Liver (tissue), 8 donors: ENCODE measurements at regions not wholly inside any gene's neighbourhood (a gene's known extent, or its start where the extent isn't known, plus 50 kb on each side); places are given as distances from the start of the nearest gene placed in this dataset.

Experiments used
- DNase-seq: peaks from one replicate; pipeline ENCODE4 v3.0.0-alpha.2; 2017; ENCODE audit warnings: low spot score
- H3K27ac ChIP-seq, 2 donors: one replicate each; pipeline ENCODE4 v1.7.0; 2013; ENCODE audit warnings: inconsistent platforms in 2 of 2, low read length in 2 of 2, control low read depth in 1 of 2, low read depth in 1 of 2, mild to moderate bottlenecking in 1 of 2
- H3K27me3 ChIP-seq, 4 donors: one replicate each; pipeline versions ENCODE4 v1.6.1 to v1.7.0; 2013; ENCODE audit warnings: low read length in 3 of 4, inconsistent platforms in 1 of 4, mild to moderate bottlenecking in 1 of 4, moderate library complexity in 1 of 4; ENCODE audit not compliant: control insufficient read depth in 4 of 4, insufficient read depth in 4 of 4
- H3K36me3 ChIP-seq, 4 donors: one replicate each; pipeline versions ENCODE4 v1.6.1 to v1.7.0; 2013; ENCODE audit warnings: low read length in 3 of 4, mild to moderate bottlenecking in 3 of 4, low read depth in 1 of 4, moderate library complexity in 1 of 4; ENCODE audit not compliant: control insufficient read depth in 4 of 4, insufficient read depth in 3 of 4
- H3K4me1 ChIP-seq, 4 donors: one replicate each; pipeline versions ENCODE4 v1.6.1 to v1.7.0; 2013; ENCODE audit warnings: low read length in 3 of 4, mild to moderate bottlenecking in 3 of 4, moderate library complexity in 1 of 4; ENCODE audit not compliant: control insufficient read depth in 4 of 4, insufficient read depth in 4 of 4
- H3K4me3 ChIP-seq, 3 donors: one replicate each; pipeline versions ENCODE4 v1.6.1 to v1.7.0; 2013; ENCODE audit warnings: low read length in 3 of 3, control low read depth in 1 of 3, low read depth in 1 of 3, mild to moderate bottlenecking in 1 of 3
- H3K9ac ChIP-seq, 2 donors: one replicate each; pipeline ENCODE4 v1.7.0; 2013; ENCODE audit warnings: low read length in 2 of 2, mild to moderate bottlenecking in 2 of 2, moderate library complexity in 2 of 2, control low read depth in 1 of 2, low read depth in 1 of 2
- H3K9me3 ChIP-seq, 4 donors: one replicate each; pipeline versions ENCODE4 v1.6.1 to v1.7.0; 2013; ENCODE audit warnings: low read length in 3 of 4; ENCODE audit not compliant: control insufficient read depth in 4 of 4
- ATF3 ChIP-seq: IDR thresholded peaks from 2 replicates; pipeline ENCODE4 v1.6.1; 2016; ENCODE audit warnings: antibody characterized with exemption
- CTCF ChIP-seq: fragments of 150-350 bp; IDR thresholded peaks from 2 replicates; pipeline ENCODE4 v1.5.1; 2017; ENCODE audit warnings: improper control_type of control experiment, low read depth, low read length; ENCODE audit not compliant: missing input control
- EGR1 ChIP-seq, 2 donors: IDR thresholded peaks; 2 replicates each; pipeline ENCODE4 v1.6.1; 2016 to 2018; ENCODE audit warnings: antibody characterized with exemption in 2 of 2, low read depth in 2 of 2
- FOXA1 ChIP-seq: IDR thresholded peaks from 2 replicates; pipeline ENCODE4 v1.6.1; 2016; ENCODE audit warnings: antibody characterized with exemption
- FOXA2 ChIP-seq: IDR thresholded peaks from 2 replicates; pipeline ENCODE4 v1.6.1; 2016; ENCODE audit warnings: antibody characterized with exemption
- GABPA ChIP-seq, 2 donors: IDR thresholded peaks in 1 of 2; conservative IDR thresholded peaks in 1 of 2; 2 replicates each; pipeline ENCODE4 v1.6.1; 2016; ENCODE audit warnings: antibody characterized with exemption in 2 of 2, mild to moderate bottlenecking in 1 of 2, moderate library complexity in 1 of 2
- HNF4A ChIP-seq, 2 donors: conservative IDR thresholded peaks; 2 replicates each; pipeline ENCODE4 v1.6.1; 2016; ENCODE audit warnings: antibody characterized with exemption in 2 of 2, mild to moderate bottlenecking in 2 of 2
- HNF4G ChIP-seq: IDR thresholded peaks from 2 replicates; pipeline ENCODE4 v1.6.1; 2016; ENCODE audit warnings: antibody characterized with exemption
- JUND ChIP-seq, 2 donors: IDR thresholded peaks; 2 replicates each; pipeline ENCODE4 v1.6.1; 2016; ENCODE audit warnings: antibody characterized with exemption in 2 of 2
- NR2F2 ChIP-seq: IDR thresholded peaks from 2 replicates; pipeline ENCODE4 v1.6.1; 2016; ENCODE audit warnings: antibody characterized with exemption
- RAD21 ChIP-seq, 2 donors: IDR thresholded peaks; 2 replicates each; pipeline ENCODE4 v1.6.1; 2016; ENCODE audit warnings: antibody characterized with exemption in 2 of 2, mild to moderate bottlenecking in 2 of 2
- RXRA ChIP-seq, 2 donors: IDR thresholded peaks; 2 replicates each; pipeline ENCODE4 v1.6.1; 2017 to 2018; ENCODE audit warnings: antibody characterized with exemption in 2 of 2, mild to moderate bottlenecking in 1 of 2
- SP1 ChIP-seq: IDR thresholded peaks from 2 replicates; pipeline ENCODE4 v1.6.1; 2018; ENCODE audit warnings: antibody characterized with exemption, mild to moderate bottlenecking
- TAF1 ChIP-seq: conservative IDR thresholded peaks from 2 replicates; pipeline ENCODE4 v1.6.1; 2016; ENCODE audit warnings: antibody characterized with exemption, mild to moderate bottlenecking
- YY1 ChIP-seq: IDR thresholded peaks from 2 replicates; pipeline ENCODE4 v1.6.1; 2016; ENCODE audit warnings: antibody characterized with exemption, mild to moderate bottlenecking
- WGBS: extraction: QIAGEN DNeasy Blood & Tissue Kit; methylation state at CpG from one replicate; pipeline ENCODE4 v1.1.7; 2013; 5-methylcytosine and 5-hydroxymethylcytosine counted together
- TF ChIP-seq, protein P1 (sequence below): IDR thresholded peaks from 2 replicates; pipeline ENCODE4 v1.6.1; 2016; ENCODE audit warnings: antibody characterized with exemption
- TF ChIP-seq, protein P2 (sequence below): IDR thresholded peaks from 2 replicates; pipeline ENCODE4 v1.6.1; 2016; ENCODE audit warnings: antibody characterized with exemption, mild to moderate bottlenecking
- donor health status: healthy.
- donor health status: healthy.
- donor health status: healthy.
- donor health status: healthy.
- donor health status: healthy.

DNA sequence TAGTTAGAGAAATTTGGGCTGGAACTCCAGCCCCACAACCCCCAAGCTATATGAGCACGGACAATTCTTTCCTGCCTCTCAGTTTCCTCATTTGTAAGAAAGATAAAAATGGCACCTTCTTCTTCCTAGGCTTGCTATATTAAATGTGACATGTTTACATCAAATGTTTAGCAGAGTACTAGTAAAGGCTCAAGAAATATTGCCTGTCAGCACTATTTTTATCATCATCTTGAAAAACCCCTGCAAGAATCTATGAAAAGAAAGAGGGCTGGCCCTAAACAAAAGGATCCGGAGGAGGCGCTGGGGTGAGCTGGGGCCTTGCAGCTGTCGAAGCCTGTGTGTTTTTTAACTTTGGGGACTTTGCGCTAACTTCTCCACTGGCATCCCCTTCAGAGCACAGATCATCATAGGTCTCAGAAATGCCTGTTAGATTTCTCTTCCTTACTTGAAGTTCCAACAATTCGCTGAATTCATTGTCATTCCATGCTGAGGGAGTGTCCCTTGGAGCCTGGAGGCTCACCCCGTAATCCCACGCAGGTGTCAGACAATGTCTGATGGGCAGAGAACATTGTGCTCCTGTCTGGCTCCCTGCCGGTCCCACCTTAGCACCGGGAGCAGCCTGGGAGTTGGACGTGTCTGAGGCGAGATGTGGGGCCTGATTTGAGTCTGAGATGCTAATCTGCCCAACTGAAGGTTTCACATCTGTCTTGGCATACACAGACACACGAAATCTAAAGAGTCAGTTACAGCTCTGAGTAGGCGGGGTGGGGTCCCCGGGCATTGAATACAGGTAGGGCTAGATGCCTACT, 206.8 kb downstream of the NUAK1 start:
- H3K36me3 ChIP-seq, result no peaks in the 10 kb centered on the region
- no peak for DNase-seq
- WGBS, result 91% methylated on average over 15 of the region's 15 CpGs
- no peak overlapping the region for H3K4me3 ChIP-seq
- no peaks in the 10 kb centered on the region for H3K27me3 ChIP-seq
- H3K9ac ChIP-seq, result no peak overlapping the region
- H3K4me1 ChIP-seq, result no peaks in the 10 kb centered on the region
- H3K27ac ChIP-seq, result no peak overlapping the region
- no peak for TF ChIP-seq FOXA2
- no peak for TF ChIP-seq RAD21 (IDR thresholded peaks at IDR 0.05)
- TF ChIP-seq HNF4A (conservative IDR thresholded peaks at IDR 0.05), result no peak
- TF ChIP-seq, protein P1, sequence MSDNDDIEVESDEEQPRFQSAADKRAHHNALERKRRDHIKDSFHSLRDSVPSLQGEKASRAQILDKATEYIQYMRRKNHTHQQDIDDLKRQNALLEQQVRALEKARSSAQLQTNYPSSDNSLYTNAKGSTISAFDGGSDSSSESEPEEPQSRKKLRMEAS, result no peak
- TF ChIP-seq YY1, result no peak
- no peak for TF ChIP-seq FOXA1
- no peaks in the 10 kb centered on the region for H3K9me3 ChIP-seq

- H3K27ac ChIP-seq, result no peak overlapping the region
- no peak for DNase-seq
- H3K4me3 ChIP-seq, result no peak overlapping the region
- H3K36me3 ChIP-seq, result no peaks in the 10 kb centered on the region
- H3K4me1 ChIP-seq, result no peaks in the 10 kb centered on the region
- WGBS, result 78% methylated on average over 13 of the region's 13 CpGs
- no peaks in the 10 kb centered on the region for H3K9me3 ChIP-seq
- no peak for TF ChIP-seq ATF3
- TF ChIP-seq RAD21 (IDR thresholded peaks at IDR 0.05), result peak; percentile 16 to 41
- H3K9ac ChIP-seq, result no peak overlapping the region
- H3K27me3 ChIP-seq, result no peaks in the 10 kb centered on the region
These were observed 204.8 kb downstream of the NUAK1 start for GRCh38 chr12:105933671-105934665.

- Histone ChIP-seq H3K9me3 (no peaks in the 10 kb centered on the region), H3K9ac (no peak overlapping the region), H3K4me1 (no peaks in the 10 kb centered on the region), H3K27me3 (peaks cover 0 to 3% (median 0%) of the 10 kb centered on the region in 4 donors), H3K36me3 (no peaks in the 10 kb centered on the region), H3K4me3 (no peak overlapping the region), H3K27ac (no peak overlapping the region)
- no peak for DNase-seq
- WGBS, result 82% methylated on average over 6 of the region's 6 CpGs
- TF ChIP-seq SP1 (no peak), RAD21 (IDR thresholded peaks at IDR 0.05) (no peak), ATF3 (no peak), RXRA (IDR thresholded peaks at IDR 0.05) (no peak), TAF1 (no peak), NR2F2 (no peak), GABPA (IDR thresholded peaks at IDR 0.05 in 1 of 2, conservative IDR thresholded peaks at IDR 0.05 in 1 of 2) (no peak), FOXA2 (no peak), CTCF (no peak), HNF4G (no peak), FOXA1 (no peak), EGR1 (IDR thresholded peaks at IDR 0.05; ENCODE audit: low read depth in 2 of 2) (no peak), JUND (IDR thresholded peaks at IDR 0.05) (no peak), HNF4A (conservative IDR thresholded peaks at IDR 0.05) (no peak), YY1 (no peak)
- TF ChIP-seq, protein P1, result no peak
- TF ChIP-seq, protein P2, sequence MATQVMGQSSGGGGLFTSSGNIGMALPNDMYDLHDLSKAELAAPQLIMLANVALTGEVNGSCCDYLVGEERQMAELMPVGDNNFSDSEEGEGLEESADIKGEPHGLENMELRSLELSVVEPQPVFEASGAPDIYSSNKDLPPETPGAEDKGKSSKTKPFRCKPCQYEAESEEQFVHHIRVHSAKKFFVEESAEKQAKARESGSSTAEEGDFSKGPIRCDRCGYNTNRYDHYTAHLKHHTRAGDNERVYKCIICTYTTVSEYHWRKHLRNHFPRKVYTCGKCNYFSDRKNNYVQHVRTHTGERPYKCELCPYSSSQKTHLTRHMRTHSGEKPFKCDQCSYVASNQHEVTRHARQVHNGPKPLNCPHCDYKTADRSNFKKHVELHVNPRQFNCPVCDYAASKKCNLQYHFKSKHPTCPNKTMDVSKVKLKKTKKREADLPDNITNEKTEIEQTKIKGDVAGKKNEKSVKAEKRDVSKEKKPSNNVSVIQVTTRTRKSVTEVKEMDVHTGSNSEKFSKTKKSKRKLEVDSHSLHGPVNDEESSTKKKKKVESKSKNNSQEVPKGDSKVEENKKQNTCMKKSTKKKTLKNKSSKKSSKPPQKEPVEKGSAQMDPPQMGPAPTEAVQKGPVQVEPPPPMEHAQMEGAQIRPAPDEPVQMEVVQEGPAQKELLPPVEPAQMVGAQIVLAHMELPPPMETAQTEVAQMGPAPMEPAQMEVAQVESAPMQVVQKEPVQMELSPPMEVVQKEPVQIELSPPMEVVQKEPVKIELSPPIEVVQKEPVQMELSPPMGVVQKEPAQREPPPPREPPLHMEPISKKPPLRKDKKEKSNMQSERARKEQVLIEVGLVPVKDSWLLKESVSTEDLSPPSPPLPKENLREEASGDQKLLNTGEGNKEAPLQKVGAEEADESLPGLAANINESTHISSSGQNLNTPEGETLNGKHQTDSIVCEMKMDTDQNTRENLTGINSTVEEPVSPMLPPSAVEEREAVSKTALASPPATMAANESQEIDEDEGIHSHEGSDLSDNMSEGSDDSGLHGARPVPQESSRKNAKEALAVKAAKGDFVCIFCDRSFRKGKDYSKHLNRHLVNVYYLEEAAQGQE, result no peak
These were observed 203.6 kb downstream of the NUAK1 start for GRCh38 chr12:105935106-105935505.
